Smooth muscle cell (in vitro differentiated cells): ENCODE measurements at regions not wholly inside any gene's neighbourhood (a gene's known extent, or its start where the extent isn't known, plus 50 kb on each side); places are given as distances from the start of the nearest gene placed in this dataset.
A peak's percentile ranks its signal among the peaks of the same experiment; 100 is the strongest.

Experiments used
- DNase-seq: peaks from one replicate; lab custom pipeline; 2025; ENCODE audit not compliant: unreplicated experiment; lab: John Stamatoyannopoulos, UW
- H2AFZ ChIP-seq: fragments of 200-600 bp; sonication (generic); 2 replicates; pipeline ENCODE4 v1.6.0; 2016; ENCODE audit warnings: antibody characterized with exemption, low read depth, mild to moderate bottlenecking
- H3F3A ChIP-seq: fragments of 200-600 bp; sonication (generic); 2 replicates; pipeline ENCODE4 v1.6.0; 2017; ENCODE audit warnings: antibody characterized with exemption, low read depth
- H3K27ac ChIP-seq: fragments of 200-600 bp; sonication (generic); 2 replicates; pipeline ENCODE4 v1.5.1; 2016; ENCODE audit warnings: low read depth, mild to moderate bottlenecking
- H3K27me3 ChIP-seq: fragments of 200-600 bp; sonication (generic); 2 replicates; pipeline ENCODE4 v1.6.1; 2016; ENCODE audit warnings: low read depth, mild to moderate bottlenecking
- H3K36me3 ChIP-seq: fragments of 200-600 bp; sonication (generic); 2 replicates; pipeline ENCODE4 v1.5.1; 2016; ENCODE audit warnings: low read depth
- H3K4me1 ChIP-seq: fragments of 200-600 bp; sonication (generic); 2 replicates; pipeline ENCODE4 v1.5.1; 2016; ENCODE audit warnings: low read depth
- H3K4me2 ChIP-seq: fragments of 200-600 bp; sonication (generic); 2 replicates; pipeline ENCODE4 v1.6.0; 2016; ENCODE audit warnings: mild to moderate bottlenecking
- H3K4me3 ChIP-seq: fragments of 200-600 bp; sonication (generic); 2 replicates; pipeline ENCODE4 v1.5.1; 2016; ENCODE audit warnings: mild to moderate bottlenecking
- H3K79me2 ChIP-seq: fragments of 200-600 bp; sonication (generic); 2 replicates; pipeline ENCODE4 v1.6.0; 2016; ENCODE audit warnings: low read depth, mild to moderate bottlenecking
- H3K9ac ChIP-seq: fragments of 200-600 bp; sonication (generic); 2 replicates; pipeline ENCODE4 v1.6.0; 2016; ENCODE audit warnings: low read depth
- H3K9me3 ChIP-seq: fragments of 200-600 bp; sonication (generic); replicated peaks from 2 replicates; pipeline ENCODE4 v1.5.1; 2016; ENCODE audit warnings: low read depth
- H4K20me1 ChIP-seq: fragments of 200-600 bp; sonication (generic); 2 replicates; pipeline ENCODE4 v1.6.0; 2016; ENCODE audit warnings: low read depth
- whole genome bisulfite sequencing: methylation state at CpG from one replicate; pipeline ENCODE4 v1.1.7; 2016; ENCODE audit warnings: low lambda C conversion rate; 5-methylcytosine and 5-hydroxymethylcytosine counted together
- TF ChIP-seq, protein P1 (sequence below): fragments of 200-600 bp; sonication (generic); IDR thresholded peaks from 2 replicates; pipeline ENCODE4 v1.5.1; 2017; ENCODE audit warnings: borderline replicate concordance, mild to moderate bottlenecking, antibody characterized with exemption; ENCODE audit not compliant: insufficient read depth, poor library complexity, severe bottlenecking

DNA sequence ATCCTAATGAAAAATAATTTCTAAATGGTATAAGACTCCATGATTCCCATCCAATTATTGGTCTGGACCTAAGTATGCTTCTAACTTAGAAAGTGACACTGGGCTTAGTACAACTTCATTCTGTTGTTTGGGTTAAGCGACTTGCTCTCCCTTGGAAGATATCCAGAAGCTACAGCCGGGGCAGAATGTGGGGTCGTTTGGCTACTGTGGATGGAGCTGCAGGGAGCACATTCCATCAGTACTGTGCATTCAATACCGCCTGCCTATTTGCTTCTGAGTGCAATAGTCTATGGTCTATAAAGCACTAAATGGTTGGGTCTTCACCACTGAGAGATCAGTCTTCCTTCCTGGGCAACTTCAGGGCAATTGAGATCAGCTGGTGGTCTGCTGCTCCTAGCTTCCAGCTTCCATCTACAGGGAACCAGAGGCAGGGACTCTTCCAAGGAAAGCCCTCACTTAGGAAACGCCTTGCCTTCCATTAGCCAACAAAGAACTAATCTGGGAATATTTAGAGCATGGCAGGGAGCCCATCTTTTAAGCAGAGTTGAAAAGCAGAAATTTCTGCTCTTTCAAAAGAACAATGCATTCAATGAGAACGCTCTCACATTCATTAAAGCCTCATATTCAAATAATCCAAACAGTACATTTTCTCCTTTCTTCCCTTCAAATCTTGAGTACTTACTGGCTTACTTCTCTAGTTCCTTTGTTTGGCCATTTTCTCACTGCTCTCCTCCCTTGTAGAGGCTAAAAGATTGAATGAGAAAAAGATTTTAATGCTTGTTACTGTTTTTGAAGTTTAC, 1049.9 kb upstream of the TENM3 start:
- no peaks in the 10 kb centered on the region for H3F3A ChIP-seq
- H3K4me3 ChIP-seq: no peak overlapping the region
- no peaks in the 10 kb centered on the region for H3K9me3 ChIP-seq
- TF ChIP-seq, protein P1, sequence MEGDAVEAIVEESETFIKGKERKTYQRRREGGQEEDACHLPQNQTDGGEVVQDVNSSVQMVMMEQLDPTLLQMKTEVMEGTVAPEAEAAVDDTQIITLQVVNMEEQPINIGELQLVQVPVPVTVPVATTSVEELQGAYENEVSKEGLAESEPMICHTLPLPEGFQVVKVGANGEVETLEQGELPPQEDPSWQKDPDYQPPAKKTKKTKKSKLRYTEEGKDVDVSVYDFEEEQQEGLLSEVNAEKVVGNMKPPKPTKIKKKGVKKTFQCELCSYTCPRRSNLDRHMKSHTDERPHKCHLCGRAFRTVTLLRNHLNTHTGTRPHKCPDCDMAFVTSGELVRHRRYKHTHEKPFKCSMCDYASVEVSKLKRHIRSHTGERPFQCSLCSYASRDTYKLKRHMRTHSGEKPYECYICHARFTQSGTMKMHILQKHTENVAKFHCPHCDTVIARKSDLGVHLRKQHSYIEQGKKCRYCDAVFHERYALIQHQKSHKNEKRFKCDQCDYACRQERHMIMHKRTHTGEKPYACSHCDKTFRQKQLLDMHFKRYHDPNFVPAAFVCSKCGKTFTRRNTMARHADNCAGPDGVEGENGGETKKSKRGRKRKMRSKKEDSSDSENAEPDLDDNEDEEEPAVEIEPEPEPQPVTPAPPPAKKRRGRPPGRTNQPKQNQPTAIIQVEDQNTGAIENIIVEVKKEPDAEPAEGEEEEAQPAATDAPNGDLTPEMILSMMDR: no peak
- 85% methylated on average over 6 of the region's 6 CpGs for WGBS
- no peak overlapping the region for H2AFZ ChIP-seq
- peaks cover 15% of the 10 kb centered on the region for H3K4me1 ChIP-seq
- H3K27ac ChIP-seq: no peak overlapping the region
- H3K9ac ChIP-seq: no peak overlapping the region
- H4K20me1 ChIP-seq: no peaks in the 10 kb centered on the region
- DNase-seq: no peak
- H3K4me2 ChIP-seq: no peak overlapping the region
- no peaks in the 10 kb centered on the region for H3K36me3 ChIP-seq
- no peaks in the 10 kb centered on the region for H3K27me3 ChIP-seq
- no peaks in the 10 kb centered on the region for H3K79me2 ChIP-seq

DNA sequence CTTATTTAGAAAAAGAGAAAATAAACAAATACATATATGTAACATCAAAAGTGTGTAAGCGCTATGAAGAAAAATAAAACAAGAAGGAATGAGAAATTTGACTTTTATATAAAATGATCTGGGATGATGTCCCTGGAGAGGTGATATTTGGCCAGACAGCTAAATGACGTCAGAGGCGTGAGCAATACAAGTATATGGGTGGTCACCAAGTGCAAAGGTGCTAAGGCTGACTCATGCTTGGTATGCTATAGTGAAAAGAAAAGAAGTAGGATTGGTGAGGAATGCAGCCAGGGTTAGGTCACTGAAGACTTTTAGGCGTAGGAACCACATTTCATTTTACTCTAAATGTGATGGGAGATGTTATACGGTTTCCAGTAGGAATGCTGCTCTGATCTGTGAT, 1049.1 kb upstream of the TENM3 start:
- Histone ChIP-seq H3K4me3 (no peak overlapping the region), H3K27me3 (no peaks in the 10 kb centered on the region), H3K4me1 (peaks cover 13% of the 10 kb centered on the region), H3K9me3 (no peaks in the 10 kb centered on the region), H3K4me2 (no peak overlapping the region), H4K20me1 (no peaks in the 10 kb centered on the region), H3K27ac (no peak overlapping the region), H3F3A (no peaks in the 10 kb centered on the region), H2AFZ (no peak overlapping the region), H3K36me3 (no peaks in the 10 kb centered on the region), H3K79me2 (no peaks in the 10 kb centered on the region), H3K9ac (no peak overlapping the region)
- 81% methylated on average over 5 of the region's 5 CpGs for WGBS
- no peak for DNase-seq
- TF ChIP-seq, protein P1: no peak

DNA sequence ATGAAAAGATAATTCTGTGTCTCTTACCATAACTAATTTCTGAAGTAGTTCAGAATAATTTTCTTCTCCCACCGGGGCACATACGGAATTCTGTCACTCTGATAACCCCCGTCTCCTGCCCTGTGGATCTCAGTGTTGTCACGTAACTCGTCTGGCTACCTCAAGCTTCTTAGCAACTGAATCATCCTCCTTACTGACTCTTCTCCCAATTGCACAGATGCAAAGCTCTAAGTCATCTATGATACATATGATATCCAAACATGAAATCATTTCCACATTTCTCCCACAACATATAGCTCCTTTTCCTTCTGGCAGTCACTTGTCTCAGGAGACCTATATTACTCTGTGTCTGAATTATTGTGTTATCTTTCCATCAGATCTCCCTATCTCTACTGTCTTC, 1043.1 kb upstream of the TENM3 start:
- DNase-seq: no peak
- H3K9me3 ChIP-seq: no peaks in the 10 kb centered on the region
- TF ChIP-seq, protein P1: no peak
- H3F3A ChIP-seq: no peaks in the 10 kb centered on the region
- H3K4me1 ChIP-seq: no peaks in the 10 kb centered on the region
- peak overlapping the region; percentile 27 for H3K27ac ChIP-seq
- no peak overlapping the region for H3K9ac ChIP-seq
- H3K36me3 ChIP-seq: no peaks in the 10 kb centered on the region
- H3K4me2 ChIP-seq: no peak overlapping the region
- H3K4me3 ChIP-seq: no peak overlapping the region
- H3K79me2 ChIP-seq: no peaks in the 10 kb centered on the region
- no peak overlapping the region for H2AFZ ChIP-seq
- WGBS: 58% methylated on average over 5 of the region's 5 CpGs
- H4K20me1 ChIP-seq: no peaks in the 10 kb centered on the region
- no peaks in the 10 kb centered on the region for H3K27me3 ChIP-seq

DNA sequence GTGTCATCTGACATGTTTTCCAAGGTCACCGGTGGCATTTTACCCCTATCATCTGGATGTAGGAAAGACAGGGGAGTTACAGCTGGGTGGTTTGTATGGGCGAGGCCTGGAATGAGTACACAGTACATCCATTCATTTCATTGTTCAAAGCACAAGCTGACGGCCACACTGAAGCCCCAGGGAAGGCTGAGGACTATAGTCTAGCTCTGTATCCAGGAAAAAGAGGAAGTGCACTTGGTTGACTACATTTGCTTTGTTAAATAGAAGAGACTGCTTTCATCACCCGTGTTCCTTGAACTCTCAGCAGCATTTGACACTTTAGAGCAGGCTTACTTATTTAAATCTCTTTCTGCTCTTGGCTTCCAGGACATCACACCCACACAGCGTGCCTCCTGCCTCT, 1041.0 kb upstream of the TENM3 start:
- Histone ChIP-seq H3F3A (no peaks in the 10 kb centered on the region), H3K27ac (peak overlapping the region; percentile 8), H3K36me3 (no peaks in the 10 kb centered on the region), H3K27me3 (no peaks in the 10 kb centered on the region), H2AFZ (no peak overlapping the region), H3K9me3 (no peaks in the 10 kb centered on the region), H3K4me2 (no peak overlapping the region), H3K9ac (no peak overlapping the region), H3K4me1 (no peaks in the 10 kb centered on the region), H3K79me2 (no peaks in the 10 kb centered on the region), H3K4me3 (no peak overlapping the region), H4K20me1 (no peaks in the 10 kb centered on the region)
- DNase-seq: no peak
- WGBS: 82% methylated on average over 5 of the region's 5 CpGs
- TF ChIP-seq, protein P1: no peak
